Ecto neural progenitor cell (in vitro differentiated cells): ENCODE measurements at regions not wholly inside any gene's neighbourhood (a gene's known extent, or its start where the extent isn't known, plus 50 kb on each side); places are given as distances from the start of the nearest gene placed in this dataset.

Source experiments
- DNase-seq: peaks from one replicate; pipeline ENCODE4 v3.0.0-alpha.2; 2018; ENCODE audit warnings: low spot score

DNA sequence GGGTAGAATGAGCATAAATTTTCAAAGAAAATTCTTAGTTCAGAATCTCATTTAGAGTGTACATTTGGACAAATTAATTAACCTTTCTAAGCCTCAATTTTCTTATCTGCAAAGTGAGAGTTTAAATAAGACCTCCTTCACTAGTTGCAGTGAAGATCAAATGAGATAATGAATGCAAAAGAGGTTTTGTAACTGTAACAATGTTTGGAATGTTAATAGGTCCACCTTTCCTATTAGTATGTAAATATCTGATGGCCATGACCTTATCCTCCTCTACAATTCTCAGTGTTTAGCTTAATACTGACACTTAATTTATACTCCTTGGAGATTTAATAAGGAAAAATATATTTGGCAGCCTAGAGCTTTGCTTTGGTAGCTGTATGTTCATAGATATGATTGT lies 138.8 kb downstream of the GABRG1 start:
- no peak for DNase-seq

DNA sequence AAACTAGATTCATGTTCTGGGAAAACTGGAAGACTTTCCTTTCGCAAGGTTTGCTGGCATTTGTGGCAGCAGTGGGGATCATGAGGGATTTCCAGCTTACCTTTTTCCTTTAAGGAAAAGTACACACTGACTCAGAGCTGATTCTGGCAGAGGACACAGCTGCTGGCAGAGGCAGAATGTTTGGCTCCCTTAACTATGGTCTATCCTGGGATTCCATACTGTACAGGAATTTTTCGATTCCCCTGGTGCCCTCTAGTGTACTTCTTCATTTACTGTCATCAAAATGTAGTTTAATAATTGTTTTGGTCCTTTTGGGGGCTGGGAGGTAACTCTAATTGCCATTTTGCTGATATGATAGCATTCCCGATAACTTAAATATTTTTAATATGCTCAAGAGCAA lies 152.7 kb downstream of the GABRG1 start:
- DNase-seq = no peak

DNA sequence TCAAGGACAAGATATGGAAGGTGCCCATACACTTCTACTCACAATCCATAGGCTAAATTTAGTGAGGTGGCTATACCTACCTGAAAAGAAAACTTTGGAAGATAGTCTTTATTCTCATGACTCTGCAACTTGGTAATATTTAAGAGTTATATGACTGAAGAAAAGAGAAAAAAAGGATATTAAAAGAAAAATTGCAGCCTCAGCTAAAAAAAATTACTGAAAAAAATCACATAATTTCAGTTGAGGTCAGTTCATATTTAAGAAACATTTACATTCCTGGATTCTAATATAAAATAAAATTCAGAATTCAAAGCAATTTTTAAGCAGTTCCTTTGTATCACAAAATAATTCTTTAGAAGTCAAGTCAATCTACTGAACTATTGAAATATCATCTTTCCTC lies 166.5 kb downstream of the GABRG1 start:
- DNase-seq = no peak

DNA sequence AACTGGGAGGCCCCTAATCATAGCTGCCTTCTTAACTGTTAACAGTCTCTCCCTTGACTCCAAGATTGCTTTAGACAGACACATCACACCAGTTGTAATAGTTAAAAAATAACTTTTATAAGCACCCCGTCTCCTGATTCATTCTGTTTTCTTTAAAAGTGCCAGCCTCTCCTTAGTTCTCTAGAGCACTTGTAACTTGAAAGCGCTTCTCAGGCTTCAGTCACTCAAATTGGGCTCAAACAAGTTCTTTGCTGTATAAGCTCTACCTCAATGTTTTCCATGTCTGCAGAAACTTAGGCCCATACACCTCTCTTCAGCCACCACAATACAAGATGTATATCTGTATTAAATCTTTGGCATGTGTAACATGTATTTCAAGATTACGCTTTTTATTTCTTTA lies 169.6 kb downstream of the GABRG1 start:
- no peak for DNase-seq

DNA sequence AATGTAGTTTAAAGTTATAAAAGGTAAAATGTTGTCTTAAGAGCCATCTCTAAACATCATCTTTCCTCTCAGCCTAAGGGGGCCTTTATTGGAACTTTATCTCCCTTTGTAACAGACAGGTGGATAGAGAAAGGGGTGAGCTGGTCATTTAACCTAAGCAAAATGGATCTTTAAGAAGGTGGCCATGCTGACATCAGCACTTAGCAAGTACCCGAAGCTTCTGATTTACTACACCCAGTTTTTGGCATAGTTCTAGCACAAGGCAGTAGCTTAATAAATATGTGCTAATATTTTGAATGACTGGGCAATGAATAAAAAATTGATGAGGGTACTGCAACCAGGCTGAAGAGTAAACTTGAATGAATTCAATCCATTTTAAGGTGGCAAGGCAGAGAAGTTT lies 172.7 kb downstream of the GABRG1 start:
- no peak for DNase-seq

DNA sequence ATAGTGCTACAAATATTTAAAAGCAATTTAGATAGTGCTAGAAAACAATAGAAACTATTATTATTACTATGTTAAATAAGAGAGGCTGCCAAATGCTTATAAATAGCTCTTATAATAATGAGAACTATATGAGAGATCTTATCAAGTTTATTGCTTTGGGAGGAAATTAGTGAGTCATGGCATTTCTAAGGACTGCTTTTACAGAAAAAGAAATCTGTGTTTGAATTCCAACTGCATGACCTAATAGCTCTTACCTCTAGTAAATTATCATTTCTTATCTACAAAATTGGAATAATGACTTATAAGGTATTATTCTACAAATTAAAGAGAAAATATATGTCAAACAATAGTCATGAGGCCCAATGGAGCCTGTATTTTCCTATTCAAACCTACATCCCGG lies 177.2 kb downstream of the GABRG1 start:
- DNase-seq = no peak

DNA sequence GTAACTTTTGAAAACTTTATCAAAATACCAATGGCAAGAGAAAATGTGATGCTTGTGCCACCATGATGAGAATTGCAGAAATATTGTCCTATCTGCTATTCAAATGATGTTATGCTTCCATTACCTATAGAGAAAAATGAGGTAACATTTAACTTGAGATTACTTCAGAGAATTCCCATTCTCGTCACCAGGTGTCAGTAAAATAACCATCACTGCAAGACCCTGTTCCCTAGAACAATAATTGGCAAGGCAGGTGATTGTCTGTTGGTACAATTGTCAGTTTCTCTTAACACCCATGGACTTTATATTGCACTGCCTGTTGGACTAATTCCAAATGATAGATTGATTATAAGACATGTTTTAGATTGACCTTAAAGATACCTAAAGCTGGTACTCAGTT lies 179.9 kb downstream of the GABRG1 start:
- no peak for DNase-seq

DNA sequence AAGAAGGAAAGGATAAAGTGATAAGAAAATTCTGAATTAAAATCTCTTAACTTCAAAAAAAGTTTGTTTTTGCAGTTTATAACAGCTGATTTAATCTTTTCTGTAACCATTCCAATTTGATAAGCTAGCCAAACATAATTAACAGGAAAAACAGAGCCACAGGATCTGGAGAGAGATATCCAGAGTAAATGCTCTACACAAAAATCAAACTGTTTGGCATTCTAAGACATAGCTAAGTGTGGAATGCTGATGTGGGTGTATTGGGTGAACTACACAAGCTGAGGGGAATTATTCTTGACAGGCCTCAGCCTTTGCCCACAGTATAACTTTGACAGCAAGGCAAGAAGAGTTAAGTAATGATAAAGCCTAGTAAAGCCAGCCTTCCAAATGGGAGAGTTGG lies 184.8 kb downstream of the GABRG1 start:
- no peak for DNase-seq

DNA sequence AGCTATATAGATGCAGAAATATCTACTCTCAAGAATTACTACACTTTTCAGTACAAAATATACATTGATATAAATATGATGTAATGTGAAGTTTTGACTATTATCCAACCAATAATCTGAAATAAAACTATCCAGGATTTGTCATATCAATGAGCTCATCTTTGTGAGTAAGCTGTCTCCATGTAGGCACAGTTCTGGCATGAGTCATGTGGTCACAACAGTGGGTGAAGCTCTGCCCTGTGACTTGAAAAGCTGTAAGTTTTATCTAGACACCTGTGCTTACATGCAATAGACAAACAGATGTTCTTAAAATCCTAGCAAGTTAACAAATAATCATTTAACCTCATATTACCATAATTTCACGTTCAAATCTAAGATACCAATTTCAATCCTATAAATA lies 192.7 kb downstream of the GABRG1 start:
- DNase-seq = no peak

DNA sequence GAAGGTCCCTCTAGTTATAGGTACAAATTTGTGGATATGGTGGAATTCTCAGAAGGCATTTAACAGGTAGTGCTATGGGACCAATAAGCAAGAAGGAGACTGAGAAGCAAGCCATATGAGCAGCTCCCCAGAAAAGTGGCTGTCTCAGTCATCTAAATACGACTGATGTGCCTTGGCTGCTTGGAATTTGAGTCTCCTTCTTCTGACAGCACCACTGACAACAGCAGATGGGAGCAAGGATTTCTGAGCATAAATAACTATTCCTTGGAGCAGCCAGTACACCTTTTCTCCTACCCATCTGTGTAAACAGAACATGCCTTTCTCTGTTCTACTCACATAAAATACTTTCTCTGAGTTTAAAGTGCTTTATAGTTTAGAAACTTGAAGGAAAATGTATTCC lies 196.2 kb downstream of the GABRG1 start:
- DNase-seq = no peak

DNA sequence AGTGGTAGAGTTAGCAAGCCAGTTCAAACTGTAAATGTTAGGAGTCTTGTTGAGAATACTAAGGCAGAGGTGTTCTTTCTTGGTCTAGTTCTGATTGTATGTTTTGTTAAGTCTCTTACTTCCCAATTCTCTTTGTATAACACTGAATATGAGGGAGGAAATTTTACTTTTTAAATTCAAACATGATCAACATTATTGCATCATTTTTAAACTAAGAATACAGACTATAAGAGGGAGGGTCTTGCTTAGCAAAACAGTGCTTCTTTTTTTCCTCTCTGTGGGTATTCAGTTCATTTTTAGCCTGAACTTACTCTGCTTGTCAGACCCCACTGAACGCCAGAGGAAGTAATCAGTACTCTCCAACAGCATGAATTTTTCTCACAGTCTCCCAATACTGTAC lies 198.0 kb downstream of the GABRG1 start:
- DNase-seq = no peak

DNA sequence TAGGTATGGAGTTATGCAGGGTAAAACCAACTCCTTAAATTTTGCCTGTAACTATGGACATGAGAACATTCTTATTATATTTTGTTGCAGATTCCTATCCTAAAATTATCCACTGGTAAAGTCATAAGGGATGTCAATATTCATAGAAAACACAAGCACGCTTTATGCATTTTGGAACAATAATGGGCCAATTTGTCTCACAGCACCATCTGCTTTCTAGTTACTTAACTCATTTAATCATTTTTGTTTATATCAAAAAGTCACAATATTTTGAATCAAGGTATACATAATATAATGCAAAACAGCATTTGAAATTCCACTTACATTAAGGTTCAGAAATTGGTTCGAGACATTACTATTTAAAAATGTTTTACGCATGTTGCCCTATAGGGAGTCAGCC lies 203.0 kb downstream of the GABRG1 start:
- no peak for DNase-seq

DNA sequence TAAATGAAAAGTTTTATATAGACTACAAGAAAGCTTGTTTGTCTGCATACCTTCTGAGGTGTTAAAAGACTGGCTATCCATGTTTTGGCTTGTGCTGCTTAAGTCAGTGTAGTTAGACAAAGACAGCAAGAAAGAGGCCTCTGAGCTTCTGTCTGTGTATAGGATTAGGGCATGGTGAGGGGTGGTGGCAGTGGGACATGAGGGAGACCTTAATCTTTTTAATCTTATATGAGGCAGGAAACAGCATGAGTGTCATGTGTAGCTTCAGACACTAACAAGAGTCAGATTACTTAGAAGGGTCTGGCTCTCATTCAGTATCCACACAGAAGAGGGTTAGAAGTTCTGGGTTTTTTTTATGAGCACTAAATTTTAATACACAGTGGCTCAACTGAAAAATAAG lies 213.3 kb downstream of the GABRG1 start:
- DNase-seq = no peak

DNA sequence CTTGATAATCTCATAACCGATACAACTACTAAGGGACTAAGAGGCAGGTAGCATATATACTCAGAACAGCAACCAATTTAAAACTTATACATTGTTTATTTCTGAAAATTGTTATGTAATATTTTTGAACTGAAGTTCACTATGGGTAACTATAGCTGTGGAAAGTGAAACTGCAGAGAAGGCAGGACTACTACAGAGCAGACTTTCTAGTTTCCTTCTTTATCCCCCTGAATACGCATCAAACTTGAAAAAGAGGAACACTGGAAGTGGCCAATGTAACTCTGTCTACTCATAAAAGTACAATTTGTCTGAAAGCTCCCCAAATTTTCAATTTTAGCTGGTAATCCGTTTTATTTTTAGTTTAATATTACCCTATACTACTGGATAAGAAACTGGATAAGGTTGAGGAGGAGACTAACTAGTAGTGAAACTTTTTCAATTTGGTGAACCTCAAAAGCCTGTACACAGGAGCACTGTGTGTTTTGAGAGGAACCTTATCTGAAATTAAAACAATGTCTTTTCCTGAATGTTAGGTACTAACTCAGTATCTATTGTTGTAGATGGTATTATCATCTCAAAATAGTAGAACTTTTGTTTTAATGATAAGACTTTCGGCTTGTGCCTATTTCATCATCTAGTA lies 225.8 kb downstream of the GABRG1 start:
- DNase-seq = no peak

DNA sequence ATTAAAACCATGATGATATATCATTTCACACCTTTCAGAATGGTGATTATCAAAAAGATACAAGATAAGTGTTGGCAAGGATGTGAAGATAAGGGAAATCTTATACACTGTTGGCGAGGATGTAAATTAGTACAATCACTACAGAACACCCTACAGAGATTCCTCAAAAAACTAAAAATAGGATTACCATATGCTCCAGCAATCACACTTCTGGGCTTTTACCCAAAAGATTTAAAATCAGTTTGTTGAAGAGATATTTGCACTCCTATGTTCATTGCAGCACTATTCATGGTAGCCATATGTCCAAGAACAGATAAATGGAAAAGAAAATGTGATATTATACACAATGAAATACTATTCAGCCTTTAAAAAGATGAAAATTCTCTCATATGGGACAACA lies 240.4 kb downstream of the GABRG1 start:
- no peak for DNase-seq

DNA sequence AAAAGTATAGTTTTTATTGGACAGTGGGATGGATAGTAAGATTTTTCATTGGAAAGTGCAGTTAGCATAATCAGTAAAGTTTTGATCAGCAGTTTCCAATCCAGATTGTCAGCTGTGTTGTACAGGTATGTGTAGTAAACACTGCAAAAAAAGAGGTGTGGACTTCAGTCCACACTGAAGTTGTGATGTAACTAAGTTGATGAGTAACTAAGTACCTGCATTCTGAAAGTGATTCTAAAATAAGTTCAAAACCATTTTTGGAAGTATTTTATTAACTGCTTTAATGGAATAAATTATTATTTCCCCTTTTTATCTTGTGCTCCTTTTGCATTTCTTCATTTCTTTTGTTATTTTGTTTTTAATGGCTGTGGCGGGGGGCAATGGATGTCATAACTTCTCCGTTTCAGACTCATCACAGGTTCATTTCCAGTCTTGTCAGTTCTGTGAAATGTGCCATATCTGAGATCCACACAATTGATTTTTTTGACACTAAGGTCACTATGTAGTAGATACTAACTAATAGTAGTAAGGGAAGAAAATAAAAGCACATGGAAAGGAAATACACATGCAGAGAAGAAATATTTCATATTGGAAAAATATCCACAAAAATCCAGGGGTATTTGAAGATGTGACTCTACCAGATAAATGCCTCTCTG lies 247.5 kb downstream of the GABRG1 start:
- no peak for DNase-seq

DNA sequence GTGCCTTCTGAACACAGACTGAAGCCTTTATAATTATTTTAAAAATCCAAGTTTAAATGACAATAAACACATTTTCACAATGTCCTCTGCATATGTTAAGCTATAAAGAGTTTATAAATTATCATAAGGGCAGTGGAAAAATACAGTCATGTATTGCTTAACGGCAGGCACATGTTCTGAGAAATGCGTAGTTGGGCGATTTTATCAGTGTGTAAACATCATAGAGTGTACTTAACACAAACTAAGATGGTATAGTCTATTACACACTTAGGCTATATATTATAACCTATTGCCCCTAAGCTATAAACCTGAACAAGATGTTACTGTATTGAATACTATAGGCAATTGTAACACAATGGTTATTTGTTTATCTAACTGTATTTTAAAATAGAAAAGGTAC lies 254.7 kb downstream of the GABRG1 start:
- no peak for DNase-seq

DNA sequence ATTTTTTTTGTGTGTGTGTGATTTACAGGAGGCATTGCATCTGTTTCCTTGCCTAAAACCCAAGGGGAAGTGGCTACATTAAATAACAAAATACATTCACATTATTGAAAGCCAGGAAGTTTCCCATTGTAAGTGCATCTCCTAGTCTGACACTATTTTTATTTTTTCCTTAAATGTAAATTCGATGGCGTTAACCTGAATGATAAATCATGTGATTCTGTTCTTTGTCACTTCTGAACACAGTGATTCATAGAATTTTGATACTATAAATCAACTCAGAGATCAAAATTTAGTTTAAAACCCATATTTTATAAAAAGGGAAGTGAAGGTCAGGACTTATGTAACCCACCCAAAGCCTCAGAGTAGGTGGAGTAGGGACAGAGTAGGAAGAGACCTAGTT lies 258.1 kb downstream of the GABRG1 start:
- no peak for DNase-seq

DNA sequence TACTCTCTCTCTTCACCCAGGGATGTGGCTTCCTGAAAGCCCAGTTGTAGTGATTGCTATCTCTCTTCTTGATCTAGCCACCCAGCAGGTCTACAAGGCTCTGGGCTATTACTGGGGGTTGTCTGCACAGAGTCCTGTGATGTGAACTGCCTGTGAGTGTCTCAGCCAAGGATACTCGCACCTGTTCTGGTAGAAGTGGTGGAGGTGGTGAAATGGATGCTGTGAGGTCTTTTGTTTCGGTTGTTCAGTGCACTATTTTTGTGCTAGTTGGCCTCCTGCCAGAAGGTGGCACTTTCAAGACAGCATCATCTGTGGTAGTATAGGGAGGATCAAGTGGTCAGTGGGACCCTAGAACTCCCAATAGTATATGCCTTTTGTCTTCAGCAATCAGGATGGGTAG lies 268.0 kb downstream of the GABRG1 start:
- no peak for DNase-seq

DNA sequence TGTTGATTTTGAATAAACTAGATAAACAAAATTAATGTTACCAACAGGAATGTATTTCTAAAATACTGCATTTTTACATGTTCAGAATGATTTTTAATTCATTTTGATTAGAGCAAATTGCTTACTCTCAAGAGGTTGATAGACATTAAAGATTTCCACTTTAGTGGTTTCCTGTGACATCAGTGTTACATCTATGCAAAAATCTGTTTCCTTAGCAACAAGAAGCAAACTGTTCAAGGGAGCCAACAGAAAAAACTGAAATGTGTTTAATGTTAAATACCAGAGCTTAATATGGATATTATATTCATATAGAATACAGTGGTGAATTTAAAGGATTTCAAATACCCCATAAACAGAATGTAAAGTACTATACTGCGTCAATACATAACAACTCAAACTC lies 277.8 kb downstream of the GABRG1 start:
- no peak for DNase-seq

DNA sequence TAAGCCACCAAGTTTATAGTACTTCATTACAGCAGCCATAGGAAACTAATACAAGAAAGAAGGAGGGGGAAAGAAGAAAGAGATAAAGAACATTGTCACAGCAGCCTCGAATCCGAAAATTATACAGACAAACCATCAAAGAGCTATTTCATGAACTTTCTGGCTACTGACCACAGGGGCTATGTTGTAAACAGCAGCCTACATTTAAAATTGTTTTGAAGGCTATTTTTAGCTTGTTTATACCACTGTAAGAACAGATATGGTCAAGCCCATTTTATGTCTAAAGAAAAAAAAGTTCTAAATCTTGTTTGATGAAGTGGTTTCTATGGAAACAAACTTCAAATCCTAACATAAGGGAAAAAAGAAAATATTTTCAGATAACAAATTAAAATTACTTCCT lies 282.1 kb downstream of the GABRG1 start:
- no peak for DNase-seq

DNA sequence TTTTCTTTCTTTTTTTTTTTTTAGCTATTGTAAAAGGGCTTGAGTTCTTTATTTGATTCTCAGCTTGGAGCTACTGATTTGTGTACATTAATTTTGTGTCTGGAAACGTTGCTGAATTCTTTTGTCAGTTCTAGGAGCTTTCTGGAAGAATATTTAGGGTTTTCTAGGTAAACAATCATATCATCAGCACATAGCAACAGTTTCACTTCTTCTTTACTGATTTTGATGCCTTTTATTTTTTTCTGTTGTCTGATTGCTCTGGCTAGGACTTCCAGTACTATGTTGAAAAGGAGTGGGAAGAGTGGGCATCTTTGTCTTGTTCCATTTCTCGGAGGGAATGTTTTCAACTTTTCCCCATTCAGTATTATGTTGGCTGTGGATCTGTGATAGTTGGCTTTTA lies 292.2 kb downstream of the GABRG1 start:
- no peak for DNase-seq

DNA sequence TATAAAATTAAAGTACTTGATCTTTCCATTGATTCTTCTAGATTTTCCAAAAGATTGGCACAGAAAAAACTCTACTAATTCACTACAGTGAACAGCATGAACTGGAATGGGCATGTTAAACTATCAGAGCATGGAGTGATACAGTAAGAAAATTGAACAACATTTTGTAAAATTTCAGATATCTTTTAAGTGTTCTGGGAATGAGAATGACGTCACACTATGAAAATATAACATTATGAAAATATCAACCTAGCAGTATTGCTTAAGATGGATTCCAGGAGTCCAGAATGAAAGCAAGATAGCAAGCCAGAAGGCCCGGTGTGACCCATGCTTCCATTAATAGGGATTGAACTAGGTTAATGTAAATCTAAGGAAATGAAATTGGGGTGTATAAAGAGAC lies 319.9 kb downstream of the GABRG1 start:
- DNase-seq = no peak

DNA sequence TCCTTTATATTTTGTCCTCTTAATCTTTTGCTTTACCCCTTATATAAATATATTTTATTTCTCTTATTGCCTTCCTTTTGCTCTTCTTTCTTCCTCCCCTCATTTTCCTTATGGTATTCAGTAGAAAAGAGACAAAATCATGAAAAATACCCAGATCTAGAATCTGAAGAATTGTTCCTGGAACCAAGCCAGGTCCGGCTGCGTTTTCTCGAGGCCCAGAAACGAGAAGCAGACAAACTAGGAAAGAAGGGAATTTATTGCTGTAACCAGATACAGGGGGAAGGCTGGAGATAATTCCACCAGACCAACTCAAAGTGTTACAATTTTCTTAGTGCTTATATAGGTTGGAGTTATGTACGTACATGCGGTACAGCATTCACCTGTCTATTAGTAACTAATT lies 328.7 kb downstream of the GABRG1 start:
- DNase-seq = no peak
